NCI-H446 (cell line): ENCODE measurements at regions not wholly inside any gene's neighbourhood (a gene's known extent, or its start where the extent isn't known, plus 50 kb on each side); places are given as distances from the start of the nearest gene placed in this dataset.

Experiments used
- DNase-seq, 2 experiments: peaks; one replicate each; lab custom pipeline; 2025; lab: John Stamatoyannopoulos, UW

DNA sequence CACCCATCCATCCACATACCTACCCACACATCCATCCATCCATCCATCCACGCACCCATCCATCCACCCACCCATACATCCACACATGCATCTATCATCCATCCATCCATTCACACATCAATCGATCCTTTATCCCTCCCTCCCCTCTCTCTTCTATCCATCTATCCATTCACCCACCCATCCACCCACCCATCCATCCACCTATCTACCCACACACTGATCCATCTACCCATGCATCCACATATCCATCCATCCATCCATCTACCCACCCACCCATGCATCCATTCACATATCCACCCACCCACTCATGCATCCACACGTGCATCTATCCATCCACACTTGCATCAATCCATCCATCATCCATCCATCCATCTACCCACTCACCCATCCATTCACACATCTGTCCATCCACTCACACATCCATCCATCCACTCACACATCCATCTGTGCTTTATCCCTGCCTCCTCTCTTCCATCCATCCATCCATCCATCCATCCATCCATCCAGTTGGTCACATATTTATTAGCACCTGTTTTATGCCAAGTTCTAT, 366.1 kb downstream of the CTTN start:
- DNase-seq, result no peak

- no peak for DNase-seq
Measured at GRCh38 chr11:70766901-70767300, 368.6 kb downstream of the CTTN start.

DNA sequence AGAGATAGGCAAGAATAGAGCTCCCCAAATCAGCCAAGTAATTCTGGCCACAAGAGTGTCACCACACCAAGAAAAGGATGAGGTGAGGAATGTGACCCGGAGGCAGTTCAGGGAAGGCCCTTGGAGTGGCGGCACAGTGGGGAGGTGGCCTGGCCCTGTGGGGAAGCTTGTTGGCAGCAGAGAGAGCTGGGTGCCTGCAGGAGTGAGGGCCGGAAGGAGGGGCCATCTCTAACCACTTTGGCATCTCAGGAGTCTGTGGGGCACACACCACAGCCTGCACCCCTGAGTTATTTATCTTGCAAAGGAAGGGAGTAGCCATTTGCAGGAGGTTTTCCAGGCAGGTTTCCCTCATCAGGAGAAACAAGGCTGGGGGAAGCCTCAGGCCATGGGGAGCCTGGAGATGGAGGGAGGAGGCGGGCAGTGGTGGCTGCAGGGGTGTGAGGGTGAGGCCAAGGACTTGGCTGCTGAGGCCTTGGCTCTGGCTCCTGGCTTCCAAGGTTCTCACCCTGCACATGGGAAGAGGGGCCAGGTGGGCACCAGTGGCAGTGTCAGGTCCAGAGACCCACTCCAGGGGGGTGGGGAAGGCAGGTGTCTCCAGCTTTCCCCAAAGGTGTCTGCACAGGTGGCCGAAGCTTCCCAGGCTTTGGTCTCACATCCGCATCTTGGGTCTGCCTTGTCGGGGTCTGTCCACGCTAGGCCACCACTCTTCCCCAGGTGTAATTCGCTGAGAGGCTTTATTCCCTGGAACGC, 370.2 kb downstream of the CTTN start:
- DNase-seq, result no peak

GRCh38 chr11:70769106-70769505, 370.8 kb downstream of the CTTN start:
- DNase-seq, result no peak

DNA sequence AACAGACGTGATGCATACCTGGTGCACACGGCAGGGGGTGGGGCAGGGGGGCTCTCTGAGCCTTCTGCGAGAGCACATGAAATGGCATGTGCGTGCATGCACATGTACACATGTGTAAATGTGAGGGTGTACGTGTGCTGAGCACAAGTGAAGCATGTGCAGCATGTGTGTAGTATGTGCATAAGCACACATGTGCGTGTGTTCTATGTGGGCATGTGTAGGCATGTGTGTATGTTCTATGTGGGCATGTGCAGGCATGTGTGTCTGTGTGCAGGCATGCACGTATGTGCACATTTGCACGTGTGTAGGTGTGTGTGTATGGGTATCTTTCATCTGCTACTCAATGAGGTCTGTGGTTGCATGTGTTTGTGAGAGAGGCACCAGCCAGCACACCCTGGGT, 371.2 kb downstream of the CTTN start:
- no peak for DNase-seq

DNA sequence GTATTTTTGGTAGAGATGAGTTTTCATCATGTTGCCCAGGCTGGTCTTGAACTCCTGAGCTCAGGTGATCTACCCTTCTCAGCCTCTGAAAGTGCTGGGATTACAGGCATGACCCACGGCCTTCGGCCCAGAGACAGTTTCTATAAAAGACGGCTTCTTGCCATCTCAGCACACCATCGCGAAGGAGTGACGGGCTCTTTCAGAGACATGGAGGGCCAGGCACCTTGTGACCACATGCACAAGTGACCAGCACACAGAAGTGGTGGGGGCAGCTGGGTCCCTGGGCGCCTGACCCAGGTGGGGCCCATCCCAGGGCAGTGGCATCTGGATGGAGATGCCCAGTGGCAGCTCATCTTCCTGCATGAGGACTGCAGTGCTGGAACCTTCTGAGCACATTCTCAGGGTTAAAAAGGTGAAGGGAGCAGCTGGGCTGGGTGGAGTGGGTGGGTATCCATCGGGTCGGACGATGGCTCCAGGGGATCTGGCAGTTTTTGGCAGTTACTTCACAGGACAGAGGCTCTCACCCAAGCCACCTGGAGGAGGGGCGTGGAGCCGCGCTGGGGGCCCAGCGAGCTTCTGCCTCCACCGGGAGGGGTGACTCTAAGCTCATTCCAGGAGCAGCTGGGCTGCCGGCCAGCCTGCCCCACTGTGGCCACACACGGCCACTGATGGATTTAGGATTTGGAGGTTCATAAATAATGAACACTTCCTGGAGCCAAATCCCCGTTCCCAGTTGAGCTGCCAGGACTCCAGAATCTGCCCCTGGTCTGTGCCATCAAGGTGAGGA, 373.0 kb downstream of the CTTN start:
- no peak for DNase-seq

GRCh38 chr11:70772950-70773349, 374.6 kb downstream of the CTTN start:
- DNase-seq, result no peak

DNA sequence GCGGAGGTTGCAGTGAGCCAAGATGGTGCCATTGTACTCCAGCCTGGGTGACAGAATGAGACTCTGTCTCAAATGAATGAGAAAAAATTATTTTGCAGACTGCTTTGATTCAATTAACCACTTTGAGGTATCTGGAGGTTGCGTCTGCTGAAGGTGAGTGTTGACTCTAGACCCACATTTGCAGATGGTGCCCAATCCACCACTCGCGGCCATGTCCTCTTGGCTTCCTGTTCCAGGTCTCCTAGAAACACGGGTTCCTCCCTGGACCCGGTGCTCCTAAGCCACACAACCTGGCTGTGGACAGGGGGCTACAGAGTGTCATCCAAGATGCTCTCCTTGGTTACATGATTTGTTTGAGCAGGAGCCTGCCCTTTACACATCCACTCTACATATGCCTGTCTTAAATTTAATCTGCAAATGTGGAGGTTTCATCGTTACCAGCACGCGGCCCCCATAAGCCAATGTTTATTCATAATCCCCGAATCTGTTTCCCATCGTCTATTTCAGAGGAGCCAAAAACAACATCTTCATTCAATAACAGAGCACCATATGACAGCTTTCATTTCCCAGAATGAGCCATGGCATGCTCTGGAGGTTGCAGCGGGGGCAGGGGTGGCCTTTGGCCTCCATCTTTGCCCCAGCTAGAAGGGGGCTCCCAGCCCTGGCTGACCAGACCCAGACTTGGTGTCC, 377.2 kb downstream of the CTTN start:
- DNase-seq, result no peak

DNA sequence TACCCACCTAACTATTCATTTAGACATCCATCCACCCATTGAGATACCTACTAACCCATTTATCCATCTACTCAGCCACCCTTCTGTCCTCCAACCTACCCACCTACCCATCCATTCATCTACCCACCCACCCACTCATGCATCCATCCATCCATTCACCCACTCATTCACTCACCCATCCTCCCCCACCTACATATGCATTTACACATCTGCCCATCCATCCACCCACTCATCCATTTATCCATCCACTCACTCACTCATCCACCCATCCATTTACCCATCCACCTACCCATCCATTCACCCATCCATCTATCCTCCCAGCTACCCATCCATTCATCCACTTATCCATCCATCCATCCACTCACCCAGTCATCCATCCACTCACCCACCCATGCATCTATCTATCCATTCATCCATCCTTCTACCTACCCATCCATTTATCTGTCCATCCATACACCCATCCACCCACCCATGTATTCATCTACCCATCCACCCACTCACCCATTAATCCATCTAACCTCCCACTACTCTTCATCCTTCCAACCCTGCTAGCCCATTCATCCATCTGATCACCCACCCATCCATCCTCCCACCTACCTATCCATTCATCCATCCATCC, 378.7 kb downstream of the CTTN start:
- DNase-seq, result no peak

DNA sequence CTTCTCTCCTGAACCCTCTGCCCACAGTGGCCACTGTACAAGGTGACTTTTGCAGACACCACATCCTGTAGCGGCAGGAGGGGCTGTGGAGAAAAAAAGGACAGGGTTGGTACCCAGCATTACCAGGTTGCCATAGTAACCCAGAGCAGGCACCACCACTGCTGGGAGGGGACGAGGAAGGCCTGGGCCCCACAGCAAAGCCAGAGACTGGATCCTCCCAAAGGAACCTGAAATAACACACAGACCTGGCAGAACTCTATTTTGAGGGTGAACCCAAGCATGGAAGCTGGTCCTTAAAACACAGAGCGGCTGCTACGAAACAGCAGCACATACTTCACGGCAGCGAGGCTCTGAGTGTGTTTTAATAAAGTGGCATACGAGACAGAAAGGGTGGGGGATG, 380.6 kb downstream of the CTTN start:
- DNase-seq, result no peak

DNA sequence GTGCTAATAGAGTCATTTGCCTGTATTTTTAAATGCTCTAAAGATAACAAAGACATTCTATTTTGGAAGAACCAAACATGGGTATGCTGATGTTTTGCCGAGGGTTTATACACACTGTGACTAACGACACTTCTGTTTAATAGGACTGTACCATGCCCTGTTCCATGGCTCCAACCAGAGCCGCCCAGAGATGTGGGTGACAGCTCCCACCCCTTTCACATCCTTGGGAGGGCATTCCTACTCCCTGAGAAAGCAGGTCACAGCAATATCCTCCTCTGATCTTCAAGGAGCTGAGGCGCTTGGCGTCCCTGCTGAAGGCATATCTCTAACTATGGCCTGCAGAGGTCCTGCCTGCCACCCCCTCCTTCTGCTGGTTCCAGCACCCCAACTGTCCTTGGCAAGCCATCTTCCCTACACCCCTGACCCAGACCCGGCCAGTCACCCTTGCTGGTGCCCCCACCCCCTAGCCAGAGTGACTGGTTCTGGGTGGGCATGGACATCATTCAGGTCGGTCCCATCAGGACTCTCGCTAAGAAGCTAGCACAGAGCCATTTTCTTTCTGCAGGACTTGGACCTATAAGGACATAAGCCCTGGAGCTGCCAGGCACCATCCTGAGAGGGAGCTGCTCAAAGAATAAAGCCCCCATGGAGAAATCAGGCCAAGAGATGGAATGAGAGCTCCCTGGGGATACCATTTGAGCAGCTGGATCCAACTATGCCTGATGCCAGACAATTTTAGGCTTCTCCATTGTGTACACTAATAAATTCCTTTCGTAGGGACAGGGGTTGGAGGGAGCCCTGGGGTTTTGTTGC, 381.3 kb downstream of the CTTN start:
- no peak for DNase-seq

DNA sequence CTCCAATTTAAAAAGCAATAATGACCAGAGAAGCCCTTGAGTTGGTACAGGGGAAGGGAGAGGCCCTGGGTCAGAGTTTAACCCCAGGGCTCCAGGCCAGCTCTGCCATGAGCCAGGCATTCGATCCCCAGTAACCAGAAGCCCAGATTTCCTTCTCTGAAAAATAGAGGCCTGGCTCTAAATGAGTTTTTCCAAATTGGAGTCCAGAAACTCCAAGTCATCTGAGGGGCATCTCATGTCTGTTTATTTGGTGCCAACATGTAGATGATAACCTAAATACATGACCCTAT, 381.9 kb downstream of the CTTN start:
- no peak for DNase-seq

DNA sequence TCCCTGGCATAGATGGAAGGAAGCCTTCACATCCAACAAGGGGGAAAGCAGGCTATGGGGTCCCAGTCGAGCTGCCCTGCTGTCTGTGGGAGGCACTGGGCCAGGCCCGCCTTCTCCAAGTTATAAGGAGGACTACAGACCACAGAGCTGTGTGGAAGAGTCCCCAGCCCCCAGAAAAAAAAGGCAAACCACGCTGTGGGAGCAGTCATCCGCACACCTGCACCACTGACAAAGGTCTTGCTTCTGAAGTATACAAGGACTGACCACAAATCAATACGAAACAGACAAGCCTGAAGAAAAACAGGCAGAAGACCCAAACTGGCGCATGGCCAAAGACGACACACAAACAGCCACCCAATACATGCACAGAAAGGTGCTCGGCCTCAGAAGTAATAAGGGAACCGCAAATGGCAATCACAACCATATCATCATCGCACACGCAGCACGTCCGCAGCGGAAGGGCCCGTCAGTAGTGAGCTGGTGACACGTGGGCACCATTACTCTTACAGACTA, 384.1 kb downstream of the CTTN start:
- no peak for DNase-seq

DNA sequence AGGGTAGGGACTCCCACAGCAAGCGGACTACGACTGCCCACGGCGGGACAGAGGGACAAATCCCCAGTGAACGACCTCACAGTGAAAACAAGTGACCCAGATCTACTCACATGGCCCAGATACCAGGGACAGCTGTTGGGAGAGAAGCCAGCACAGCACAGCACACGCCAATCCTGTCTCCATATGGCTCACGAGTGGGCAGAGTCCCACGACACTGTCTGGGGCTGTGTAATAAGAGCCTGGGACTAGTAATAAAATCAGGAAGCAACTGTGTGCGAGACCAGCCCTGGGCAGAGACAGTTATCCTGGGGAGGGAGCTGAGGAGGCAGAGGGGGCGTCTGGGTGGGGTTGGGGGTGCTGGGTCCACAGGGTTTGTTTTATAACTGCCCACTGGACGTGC, 385.0 kb downstream of the CTTN start:
- no peak for DNase-seq

DNA sequence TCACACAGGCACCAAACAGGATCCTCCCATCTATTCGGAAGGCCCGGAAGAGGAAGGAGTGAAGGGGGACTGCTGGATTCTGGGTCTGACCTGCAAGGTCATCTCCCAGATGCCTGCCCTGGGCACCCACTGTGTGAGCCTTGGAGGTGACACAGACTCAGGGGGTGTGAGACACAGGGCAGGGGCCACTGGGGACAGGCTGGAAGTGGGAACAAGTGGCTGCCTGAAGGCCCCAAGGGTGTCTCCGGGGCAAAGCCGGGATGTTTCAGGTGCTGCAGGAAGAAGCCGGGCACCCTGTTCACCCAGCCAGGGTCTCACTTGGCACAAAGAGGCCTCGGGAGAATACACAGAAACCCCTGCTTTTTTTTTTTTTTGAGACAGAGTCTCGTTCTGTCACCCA, 385.5 kb downstream of the CTTN start:
- DNase-seq, result no peak

DNA sequence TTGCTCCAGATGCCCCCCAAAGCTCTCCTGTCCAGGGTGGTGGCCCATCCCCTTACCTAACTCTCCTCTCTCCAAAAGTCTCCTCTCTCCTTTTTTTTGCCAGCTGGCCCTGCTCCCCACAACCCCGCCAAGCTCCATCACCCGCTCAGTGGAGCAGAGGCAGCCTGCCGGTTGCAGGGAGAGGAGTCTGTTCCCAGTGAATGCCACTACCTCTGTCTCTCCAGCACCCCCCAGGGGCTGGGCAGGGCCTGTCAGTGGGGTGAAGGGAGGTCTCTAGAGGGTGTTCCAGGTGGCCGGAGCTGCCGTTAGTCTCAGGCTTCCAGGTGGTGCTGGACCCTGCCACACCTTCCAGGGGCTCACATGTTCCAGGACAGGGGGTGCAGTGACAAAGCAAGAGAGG, 387.0 kb downstream of the CTTN start:
- no peak for DNase-seq

DNA sequence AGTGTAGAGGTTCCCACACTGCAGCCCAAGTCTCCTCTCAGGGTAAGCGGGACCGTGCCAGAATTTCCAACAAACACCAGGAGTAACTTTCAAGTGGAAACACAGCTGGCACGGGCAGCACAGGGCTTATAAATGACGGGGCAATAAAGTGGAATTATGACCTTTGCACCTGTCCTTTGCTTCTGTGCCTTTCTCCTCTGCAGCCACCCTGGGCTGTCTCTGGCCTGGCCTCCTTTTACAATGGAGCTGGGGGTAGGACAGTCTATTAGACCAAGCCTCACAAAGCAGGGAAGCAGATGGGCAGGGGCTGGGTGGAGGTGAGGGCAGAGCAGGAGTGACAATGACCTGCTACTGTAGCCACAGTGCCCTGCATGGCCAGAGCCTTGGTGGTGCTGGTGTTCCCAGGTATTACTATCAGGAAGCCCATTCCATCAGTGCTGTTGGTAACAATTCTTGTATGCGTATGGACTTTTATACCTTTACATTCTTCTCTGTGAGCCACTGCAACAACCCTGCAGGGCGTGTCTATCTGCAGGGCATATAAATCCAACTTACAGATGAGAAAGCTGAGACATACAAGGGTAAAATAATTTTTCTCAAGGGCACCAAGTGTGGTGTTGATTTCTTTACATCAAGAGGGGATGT, 387.8 kb downstream of the CTTN start:
- no peak for DNase-seq

DNA sequence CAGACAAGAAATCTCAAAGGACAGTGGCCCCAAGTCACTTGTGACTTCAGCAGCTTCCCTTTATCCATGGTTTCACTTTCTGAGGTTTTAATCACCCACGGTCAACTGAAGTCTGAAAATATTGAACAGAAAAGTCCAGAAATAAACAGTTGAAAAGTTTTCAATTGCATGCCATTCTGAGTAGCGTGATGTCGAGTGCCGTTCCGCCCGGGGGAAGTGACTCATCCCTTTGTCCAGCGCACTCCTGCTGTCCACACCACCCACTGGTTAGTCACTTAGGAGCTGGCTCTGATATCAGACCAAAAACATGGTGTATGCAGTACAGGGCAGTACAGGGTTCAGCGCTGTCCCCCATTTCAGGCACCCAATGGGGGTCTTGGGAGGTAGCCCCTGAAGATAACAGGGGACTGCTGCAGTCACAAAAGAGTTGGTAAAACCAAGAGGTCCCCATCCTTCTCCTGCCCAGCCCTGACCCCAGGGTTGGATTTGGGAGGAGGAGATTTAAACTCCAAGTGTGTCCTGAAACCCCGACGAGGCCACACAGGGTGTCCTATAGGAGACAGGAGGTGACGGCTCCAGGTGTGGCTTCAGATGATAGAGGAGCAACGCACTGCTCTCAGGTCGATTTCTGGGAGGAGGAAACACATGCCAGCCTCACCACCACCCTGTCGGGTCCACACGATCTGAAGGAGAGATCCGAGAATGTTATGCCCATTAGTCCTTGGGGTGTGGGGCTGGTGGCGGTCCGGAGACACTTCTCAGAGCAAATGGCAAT, 390.1 kb downstream of the CTTN start:
- no peak for DNase-seq

DNA sequence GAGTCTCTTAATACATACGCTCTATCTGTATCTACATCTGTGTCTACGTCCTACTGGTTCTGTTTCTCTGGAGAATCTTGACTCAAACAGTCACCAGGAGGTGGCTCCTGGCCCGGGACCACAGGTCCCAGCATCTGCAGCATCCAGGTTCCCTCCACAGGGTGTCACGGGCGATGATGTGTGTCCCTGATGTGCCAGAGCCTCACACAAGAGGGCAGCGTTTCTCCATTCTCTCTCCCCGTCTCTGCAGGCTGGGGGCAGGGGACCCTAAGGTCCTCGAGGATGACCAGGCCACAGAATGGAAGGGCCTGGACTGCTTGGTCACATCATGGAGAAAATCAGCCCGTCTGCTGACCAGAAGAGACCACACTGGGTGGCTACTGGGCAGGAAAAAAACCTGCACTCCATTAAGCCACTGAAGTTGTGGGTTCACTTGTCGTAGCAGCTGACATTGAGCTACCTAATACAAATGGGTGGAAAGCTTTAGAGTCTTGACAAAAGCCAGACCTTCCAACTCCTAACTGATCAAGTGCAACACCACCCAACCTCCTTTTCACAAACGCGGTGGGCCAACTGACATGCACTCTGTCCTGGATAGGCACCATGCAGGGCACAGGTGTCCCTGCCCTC, 392.5 kb downstream of the CTTN start:
- no peak for DNase-seq
